GM03348 (cell line): ENCODE measurements at regions not wholly inside any gene's neighbourhood (a gene's known extent, or its start where the extent isn't known, plus 50 kb on each side); places are given as distances from the start of the nearest gene placed in this dataset.

Experiments
- DNase-seq: peaks from one replicate; pipeline ENCODE4 v3.0.0; 2012; ENCODE audit warnings: low spot score

DNA sequence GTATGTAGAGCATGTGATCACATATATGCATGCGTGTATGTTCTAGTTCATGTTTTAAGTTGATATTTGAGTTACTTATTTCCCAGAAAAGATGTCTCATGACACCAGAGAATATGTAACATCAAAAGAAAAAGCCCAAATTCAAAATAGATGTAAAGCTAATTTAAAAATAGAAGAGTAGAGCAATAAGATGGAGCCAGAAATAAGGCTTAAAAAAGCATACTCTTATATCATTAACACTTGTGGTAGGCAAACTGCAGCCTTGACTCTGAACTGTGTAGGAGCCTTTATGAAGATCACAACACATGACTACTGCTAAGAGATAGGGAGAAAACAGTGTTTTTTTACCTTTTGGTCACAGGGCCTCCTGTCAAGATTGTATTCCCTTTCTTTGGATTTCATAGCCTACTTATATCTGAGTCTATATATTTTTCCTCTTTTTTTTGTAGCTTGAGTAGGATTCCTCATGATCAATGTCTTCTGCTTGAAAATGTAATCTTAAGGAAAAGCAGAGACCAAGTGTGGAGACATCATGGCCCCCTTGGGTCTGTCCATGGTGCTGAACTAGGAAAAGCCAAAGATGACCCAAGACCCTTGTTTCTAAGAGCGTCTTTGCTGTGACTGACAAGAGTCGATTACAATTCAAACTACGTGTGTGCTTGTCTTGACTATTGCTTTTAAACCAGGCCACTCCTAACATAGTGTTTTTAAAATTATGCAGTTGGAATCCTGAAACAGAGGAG lies 390.4 kb downstream of the SHISA9 start:
- DNase-seq: no peak

DNA sequence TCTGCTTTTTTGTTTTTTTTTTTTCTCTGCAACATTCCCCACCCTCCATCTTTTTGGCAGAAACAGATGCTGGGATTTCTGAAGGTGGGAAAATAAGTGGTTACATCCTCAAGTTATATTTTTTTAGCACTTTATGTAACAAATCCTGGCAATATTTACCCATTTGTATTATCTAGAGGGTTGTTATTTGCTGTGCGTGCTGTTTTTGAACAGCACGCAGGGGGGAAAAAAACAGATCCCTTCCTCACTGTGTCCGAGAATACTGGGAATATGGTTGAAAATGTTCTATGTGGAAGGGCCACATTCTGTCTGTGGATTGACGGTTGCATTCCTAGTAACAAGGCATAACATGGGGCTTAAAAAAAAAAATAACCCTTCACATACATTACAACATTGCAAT lies 394.8 kb downstream of the SHISA9 start:
- DNase-seq: no peak

DNA sequence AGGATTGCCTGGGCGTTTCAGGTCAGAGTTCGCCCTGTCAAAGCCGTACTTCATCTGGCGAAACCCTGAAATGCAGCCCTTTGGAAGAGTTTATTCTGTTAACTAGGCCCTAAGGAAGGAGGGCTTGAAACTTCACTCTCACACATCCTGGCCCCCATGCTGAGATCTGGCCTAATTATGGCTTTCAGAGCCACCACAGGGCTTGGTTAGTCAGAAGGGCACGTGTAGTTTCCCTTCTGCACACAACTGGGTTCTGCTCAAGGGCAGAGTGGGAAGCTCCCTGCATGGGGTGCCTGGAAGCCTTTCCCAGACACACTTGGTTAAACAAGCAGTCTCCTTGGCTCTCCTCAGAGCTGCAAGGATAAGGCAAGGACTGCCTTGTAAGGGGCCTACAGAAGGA lies 397.3 kb downstream of the SHISA9 start:
- DNase-seq: no peak

DNA sequence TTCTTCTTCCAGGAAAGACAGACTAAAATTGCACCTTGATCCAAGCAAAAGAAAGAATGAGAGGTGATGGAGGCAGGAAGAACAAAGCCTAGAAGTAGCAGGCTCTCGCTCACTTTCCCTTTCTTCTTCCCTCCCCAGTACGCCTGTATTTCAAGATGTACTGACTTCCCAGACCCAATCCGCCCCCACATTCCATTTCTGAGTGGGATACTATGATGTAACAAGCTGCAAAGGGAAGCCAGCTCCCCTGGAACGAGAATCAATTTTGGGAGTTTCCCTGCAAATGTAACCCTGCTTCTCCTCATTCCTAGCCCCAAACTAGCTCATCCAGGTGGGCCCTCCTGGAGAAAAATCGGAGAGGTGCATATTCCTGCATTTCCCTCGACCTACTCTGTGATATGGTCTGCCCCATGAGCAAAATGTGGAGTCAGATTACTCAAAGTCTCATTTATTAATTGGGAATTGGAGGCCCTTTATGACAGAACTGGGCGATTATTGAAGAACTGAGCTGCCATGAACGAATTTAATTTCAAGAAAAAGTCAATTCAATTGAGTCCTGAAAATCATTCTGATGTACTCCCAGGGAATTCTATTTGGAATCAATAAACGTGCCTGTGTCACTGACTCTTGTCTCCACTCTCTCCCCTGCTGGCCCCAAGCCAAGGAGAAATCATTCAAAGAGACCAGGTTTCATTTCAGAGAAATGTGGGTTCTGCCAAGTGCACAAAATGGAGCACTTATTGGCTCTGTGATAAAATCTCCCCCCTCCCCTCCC lies 398.9 kb downstream of the SHISA9 start:
- no peak for DNase-seq

DNA sequence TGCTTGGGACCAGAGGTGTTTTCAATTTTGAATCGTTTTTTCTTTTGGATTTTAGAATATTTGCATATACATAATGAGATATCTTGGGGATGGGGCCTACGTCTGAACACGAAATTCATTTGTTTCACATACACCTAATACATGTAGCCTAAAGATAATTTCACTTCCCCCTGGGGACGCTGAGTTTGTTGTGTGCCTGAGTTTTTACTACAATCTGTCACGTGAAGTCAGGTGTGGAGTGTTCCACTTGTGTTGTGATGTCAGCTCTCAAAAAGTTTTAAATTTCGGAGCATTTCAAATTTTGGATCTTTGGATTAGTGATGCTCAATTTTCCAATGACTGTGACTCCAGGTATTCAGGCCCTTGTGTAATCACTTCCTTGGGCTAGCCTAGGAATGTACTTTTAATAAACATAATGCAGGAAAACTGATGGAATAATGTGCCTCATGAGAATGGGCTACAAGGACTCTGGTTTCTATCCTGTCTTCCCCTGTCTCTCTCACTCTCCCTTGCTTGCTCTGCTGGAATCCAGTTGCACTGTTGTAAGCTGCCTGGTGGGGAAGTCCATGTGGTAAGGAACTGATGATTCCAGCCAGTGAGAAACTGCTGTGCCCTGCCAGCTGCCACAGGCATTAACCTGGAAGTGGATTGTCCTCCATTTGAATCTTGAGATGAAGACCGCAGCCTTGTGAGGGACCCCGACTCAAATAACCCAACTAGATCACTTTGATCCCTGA lies 403.8 kb downstream of the SHISA9 start:
- DNase-seq: no peak

DNA sequence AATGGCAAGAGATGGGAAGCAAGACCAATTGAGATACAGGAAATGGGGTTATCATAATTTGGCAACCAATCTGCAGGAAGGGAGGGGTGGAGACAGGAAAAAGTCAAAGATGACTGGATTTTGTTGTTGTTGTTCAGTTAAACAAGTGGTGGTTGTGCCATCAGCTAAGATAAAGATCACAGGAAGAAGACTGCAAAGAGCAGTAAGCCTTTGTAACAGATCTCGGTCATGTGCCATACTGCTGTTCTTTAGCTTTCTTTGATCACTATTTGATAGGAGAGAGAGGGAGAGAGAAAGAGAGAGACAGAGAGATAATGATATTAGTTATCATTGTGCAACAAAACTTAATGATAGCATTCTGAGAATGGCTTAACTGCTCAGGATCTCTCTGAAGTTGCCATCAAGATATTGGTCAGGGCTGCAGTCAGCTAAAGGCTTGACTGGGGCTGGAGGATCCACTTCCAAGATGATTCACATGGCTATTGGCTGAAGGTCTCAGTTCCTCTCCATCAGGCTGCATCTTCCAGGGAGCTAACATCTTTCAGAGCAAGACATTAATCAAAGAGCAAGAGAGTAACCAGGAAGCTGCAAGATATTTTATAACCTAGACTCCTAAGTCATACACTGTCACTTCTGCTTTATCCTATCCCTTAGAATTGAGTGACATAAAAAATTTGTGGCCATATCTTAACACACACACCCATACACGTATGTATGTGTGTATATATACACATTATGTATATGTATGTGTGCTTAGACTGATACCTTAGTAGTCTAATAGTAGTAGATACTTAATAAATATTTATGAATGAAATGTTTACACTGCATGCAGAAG lies 405.0 kb downstream of the SHISA9 start:
- DNase-seq: no peak

DNA sequence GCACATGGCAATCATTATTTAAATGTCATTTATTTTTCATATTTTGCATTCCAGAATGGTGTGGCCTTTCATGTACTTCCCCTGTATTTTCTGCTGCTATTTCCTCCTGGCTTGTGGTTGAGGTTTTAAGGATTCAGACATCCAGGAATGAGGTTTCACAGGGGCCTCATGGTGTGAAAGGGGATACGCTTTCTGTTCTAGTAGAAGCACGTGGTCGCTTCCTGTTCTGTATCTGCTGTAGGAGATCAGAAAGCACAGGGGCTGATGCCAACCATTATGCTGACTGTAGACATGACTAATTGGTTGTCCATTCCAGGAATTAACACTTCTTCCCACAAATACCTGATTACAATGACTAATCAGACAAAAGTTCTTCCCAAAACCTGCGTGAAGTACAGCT lies 405.9 kb downstream of the SHISA9 start:
- DNase-seq: no peak

DNA sequence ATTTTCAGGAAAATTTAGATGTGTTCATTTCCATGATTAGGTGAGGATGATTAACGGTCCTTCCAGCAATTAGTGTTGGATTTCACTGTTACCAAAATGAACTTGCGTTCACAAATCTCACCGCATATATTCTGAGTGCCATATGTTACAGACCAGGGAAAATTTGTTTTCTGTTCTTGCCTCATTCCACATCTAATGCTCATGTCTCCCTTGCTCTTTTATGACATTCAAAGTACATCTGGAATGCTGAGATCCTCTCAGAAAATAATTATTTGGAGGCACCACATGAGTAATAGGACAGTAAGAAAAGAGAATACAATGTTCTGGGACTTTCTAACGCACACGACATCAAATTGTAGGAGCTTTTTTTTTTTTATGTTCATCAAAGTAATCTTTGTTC lies 406.5 kb downstream of the SHISA9 start:
- no peak for DNase-seq

DNA sequence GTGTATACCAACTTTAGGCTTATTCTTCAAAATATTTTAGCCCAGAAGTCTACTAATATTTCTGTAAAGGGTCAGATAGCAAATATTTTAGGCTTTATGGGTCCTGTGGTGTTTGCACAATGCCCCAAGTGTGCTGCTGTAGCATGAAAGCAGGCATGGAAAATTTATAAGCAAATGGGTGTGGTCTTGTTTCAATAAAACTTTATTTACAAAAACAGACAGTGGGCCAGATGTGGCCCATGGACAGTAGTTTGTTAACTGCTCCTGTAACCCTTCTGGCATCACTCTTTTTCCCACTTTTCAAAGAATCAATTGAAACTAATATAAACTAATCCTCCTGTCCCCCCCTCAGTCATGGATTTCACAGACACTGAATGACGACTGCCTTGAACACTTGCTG lies 410.7 kb downstream of the SHISA9 start:
- DNase-seq: no peak

DNA sequence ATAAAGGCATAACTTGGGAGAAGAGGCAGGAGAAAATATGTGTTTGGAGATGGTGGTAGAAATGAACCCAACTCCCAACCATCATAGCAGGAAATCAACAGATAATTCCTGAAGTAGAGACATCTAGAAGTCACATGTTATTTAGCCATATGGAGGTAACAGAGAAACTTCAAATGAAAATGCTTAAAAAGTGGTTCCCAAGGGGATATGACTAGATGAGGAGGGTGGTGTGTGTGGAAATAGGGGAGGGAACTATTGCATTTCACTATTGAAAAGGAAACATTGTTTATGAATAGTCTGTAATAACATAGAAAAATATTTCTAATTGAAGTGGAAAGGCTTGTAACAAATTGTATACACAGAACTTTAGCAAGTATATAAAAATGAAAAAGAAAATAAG lies 412.0 kb downstream of the SHISA9 start:
- DNase-seq: no peak

DNA sequence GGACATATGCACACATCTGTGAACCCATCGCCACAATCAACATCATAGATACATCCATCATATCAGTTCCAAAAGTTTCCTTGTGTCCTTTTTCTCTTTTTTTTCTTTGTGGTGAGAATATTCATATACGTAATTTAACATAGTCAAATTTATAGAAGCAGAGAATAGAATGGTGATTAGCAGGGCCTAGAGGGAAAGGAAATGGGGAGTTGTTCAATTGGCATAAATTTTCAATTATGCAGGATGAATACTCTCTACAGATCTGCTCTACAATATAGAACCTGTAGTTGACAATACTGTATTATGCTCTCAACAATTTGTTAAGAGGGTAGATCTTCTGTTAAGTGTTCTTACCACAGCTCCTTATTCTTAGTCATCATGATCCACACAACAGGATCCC lies 413.2 kb downstream of the SHISA9 start:
- no peak for DNase-seq

DNA sequence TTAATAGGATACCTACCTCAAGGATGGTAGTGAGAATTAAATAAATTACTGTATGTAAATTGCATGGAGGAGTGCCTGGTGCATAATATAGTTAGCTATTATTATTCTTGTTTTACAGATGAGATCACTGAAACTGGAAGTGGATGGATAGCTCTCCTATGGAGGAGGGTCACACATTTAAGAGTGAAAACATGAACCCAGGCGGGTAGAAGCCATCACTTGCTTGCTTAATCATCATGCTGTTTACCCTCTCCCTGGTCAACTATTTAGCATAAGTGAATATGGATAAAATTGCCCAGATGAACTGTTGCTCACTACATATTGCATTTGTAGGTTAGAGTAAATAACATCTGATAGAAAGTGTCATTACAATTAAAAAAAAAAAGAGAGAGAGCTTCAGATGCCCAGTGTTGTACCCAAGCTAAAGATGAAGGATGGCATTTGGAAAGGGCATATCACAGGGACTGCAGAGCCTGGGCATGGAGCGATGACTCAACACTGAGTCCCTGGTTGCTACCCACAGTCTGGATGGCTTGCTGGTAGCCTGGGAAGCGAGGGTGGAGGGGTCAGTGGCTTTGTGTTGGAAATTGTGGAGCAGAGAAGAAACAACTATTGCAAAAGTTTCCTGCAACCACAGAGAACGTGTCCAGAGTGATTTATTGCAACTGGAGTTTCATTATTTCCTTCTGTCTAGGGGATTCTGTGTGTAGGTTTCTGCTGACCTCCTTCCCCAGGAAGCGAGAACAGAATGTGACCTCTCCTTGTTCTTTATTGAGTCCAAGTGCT lies 414.4 kb downstream of the SHISA9 start:
- no peak for DNase-seq

DNA sequence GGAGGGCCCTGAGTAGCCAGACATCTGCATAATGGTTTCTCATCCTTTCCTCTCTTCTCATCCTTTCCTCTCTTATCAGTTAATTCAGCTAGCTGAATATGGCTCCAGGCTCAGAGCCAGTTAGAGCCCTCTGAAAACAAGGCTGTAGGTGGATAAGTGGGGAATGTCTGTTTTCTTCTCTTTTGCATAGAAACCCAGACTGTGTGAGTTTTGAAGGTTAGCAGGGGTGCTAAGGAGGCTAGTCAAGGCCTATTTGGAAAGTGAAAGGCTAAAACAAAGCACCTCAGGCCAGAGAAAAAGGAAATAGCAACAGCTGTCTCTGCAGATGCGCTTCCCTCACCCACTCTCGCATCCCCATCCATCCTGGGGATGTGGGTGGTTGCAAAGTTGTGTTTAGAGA lies 420.9 kb downstream of the SHISA9 start:
- no peak for DNase-seq

DNA sequence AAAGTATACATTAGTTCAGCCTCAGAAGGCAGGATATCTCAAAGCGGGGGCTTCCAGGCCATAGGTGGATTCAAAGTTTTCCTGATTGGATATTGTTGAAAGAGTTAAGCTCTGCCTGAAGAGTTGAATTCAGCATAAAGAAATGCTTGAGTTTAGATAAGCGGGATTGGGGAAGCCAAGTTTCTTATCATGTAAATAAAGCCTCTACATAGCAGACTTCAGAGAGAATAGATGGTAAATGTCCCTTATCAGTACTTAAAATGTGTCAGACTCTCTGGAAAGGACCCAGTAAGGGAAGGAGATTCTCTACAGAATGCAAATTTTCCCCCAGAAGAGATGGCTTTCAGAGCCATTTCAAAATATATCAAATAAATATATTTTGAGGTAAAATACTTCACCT lies 423.5 kb downstream of the SHISA9 start:
- DNase-seq: no peak

DNA sequence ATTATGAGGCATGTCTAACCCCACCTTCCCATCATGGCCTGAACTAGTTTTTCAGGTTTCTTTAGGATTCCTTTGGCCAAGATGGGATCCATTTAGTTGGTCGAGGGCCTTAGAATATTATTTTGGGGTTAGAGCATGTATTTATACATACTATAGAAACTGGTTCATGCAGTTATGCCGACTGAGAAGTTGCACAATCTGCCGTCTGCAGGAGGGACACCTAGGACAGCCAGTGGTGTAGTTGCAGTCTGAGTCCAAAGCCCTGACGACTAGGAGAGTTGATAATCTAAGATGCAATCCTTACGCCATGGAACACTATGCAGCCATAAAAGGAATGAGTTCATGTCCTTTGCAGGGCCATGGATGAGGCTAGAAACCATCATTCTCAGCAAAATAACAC lies 424.0 kb downstream of the SHISA9 start:
- DNase-seq: no peak

DNA sequence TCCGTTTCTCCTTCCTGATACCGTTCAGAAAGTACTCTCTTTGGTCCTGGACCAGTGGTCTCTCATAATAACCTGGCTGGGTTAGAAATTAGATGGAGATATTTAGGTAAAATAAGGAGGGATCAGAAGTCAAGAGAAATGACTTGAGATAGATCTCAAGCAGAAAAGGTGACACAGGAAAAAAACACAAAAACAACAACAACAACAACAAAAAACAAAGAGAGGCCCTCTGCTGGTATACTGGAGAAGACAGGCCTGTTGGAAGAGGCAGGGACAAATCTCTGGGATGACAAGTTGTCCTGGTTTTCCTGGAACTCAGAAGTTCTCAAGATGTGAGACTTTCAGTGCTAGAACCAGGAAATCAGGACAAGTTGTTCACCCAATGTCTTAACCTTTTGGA lies 430.5 kb downstream of the SHISA9 start:
- no peak for DNase-seq

DNA sequence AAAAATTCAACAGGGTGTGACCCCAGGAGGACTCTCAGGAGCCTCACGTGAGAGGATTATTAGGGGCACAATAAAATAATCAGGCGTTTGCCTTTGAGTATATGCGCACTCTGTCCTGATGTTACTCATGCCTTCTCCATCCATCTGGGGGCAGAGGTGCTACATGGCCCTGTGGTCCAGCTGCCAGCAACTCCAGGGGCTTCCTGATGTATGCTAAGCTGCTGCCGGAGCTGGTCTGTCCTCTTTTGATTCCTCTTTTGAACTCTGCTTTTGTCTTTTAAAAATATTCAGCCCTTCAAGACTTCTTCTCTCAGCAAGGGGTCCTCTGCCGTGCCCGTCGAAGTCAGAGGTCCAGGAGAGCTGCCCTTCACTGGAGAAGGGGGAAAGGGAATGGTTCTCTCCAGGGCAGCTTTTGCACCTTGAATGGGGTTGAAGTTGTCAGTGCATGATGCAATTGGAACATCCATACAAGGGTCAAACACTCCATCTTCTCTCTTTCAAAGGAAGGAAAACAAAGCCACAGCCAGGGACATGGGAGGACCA lies 431.4 kb downstream of the SHISA9 start:
- no peak for DNase-seq

DNA sequence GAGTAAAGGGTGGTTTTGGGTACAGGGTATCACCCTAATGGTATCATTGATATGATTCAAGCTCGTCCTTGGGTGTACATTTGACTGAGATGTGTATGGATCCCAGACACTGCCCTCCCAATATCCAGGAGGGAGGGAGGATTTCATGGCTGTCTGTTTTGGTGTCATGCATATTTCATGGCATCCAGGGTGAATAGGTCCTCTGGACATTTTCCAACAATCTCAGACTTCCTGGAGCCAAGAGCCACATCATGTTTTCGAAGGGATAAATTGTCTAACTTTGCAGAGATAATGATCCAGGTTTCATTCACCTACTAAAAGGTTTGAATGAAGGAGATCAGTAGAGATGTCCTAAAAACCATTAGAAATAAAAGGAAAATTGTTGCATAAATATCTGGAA lies 431.9 kb downstream of the SHISA9 start:
- no peak for DNase-seq

DNA sequence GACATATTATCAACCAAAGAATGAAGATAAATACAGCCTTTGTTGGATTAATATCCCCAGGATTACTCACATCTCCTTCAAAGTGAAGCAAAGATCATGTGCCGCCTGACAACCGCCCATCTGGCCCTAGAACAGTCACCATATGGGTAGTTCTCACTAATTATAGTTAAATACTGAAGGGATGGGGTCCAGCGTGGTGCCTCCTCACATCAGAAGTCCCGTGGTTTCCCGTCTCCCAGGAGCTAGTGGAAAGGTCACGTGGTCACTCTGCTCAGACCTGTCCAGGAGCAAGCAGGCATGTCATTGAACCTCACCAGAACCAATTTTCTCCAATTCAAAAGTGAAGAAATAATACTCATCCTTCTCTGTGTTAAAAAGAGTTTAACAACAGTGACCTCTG lies 434.5 kb downstream of the SHISA9 start:
- no peak for DNase-seq

DNA sequence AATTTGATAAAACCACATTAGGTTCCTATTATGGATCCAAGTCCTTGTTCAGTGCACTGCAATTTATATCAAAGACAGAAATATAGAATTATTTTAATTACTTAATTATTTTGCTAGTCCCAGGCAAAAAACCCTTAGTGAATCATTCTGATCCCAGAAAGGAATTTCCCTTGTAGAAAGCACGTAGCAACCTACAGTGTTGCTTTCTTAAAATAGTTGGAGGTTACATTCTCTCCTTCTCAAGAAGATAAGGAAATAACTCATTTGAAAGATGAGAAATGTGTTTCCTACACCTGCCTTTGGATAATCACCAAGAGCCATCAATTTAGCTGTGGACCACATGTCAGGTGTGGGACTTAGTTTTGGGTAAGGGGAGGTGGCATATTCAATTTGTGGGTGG lies 434.9 kb downstream of the SHISA9 start:
- no peak for DNase-seq
